GM12878 (cell line): ENCODE measurements at regions not wholly inside any gene's neighbourhood (a gene's known extent, or its start where the extent isn't known, plus 50 kb on each side); places are given as distances from the start of the nearest gene placed in this dataset.
"Not testable (repeated sequence)": the region's sequence is repeated elsewhere in the genome, so short reads cannot be mapped to it uniquely, and the experiment has no call there.

Source experiments
- EZH2 ChIP-seq: IDR thresholded peaks from 2 replicates; pipeline ENCODE4 v1.6.1; 2012; ENCODE audit warnings: low read depth, mild to moderate bottlenecking, control low read depth, inconsistent platforms, low read length, borderline replicate concordance; ENCODE audit not compliant: control insufficient read depth
- HDGF ChIP-seq: fragments of 450-650 bp; IDR thresholded peaks from 2 replicates; pipeline ENCODE4 v1.6.1; 2016; ENCODE audit warnings: antibody characterized with exemption
- PKNOX1 ChIP-seq: fragments of 450-650 bp; IDR thresholded peaks from 2 replicates; pipeline ENCODE4 v1.6.1; 2016; ENCODE audit warnings: mild to moderate bottlenecking
- ZBTB40 ChIP-seq: fragments of 450-650 bp; IDR thresholded peaks from 2 replicates; pipeline ENCODE4 v1.6.1; 2016; ENCODE audit warnings: mild to moderate bottlenecking, moderate library complexity, borderline replicate concordance

DNA sequence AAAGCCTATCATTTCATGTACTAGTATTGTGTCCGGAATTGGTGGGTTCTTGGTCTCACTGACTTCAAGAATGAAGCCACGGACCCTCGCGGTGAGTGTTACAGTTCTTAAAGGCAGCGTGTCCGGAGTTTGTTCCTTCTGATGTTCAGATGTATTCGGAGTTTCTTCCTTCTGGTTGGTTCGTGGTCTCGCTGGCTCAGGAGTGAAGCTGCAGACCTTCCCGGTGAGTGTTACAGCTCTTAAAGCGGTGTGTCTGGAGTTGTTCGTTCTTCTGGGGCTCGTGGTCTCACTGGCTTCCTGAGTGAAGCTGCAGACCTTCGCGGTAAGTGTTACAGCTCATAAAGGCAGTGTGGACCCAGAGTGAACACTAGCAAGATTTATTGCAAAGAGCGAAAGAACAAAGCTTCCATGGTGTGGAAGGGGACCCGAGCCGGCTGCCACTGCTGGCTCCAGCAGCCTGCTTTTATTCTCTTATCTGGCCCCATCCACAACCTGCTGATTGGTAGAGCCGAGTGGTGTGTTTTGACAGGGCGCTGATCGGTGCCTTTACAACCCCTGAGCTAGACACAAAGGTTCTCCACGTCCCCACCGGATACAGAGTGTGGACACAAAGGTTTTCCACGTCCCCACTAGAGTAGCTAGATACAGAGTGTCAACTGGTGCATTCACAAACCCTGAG is 341.5 kb downstream of the RFPL4B start:
- not testable (repeated sequence) for TF ChIP-seq HDGF, EZH2, PKNOX1, ZBTB40
